GM12878 (cell line): ENCODE measurements at regions not wholly inside any gene's neighbourhood (a gene's known extent, or its start where the extent isn't known, plus 50 kb on each side); places are given as distances from the start of the nearest gene placed in this dataset.

Experiments
- ATAC-seq: fragments of 200-7000 bp; cut with Tn5 transposase; 3 replicates; pipeline ENCODE4 v1.9.1; 2020; ENCODE audit warnings: mild to moderate bottlenecking, moderate library complexity
- BruUV-seq: library from RNA; stranded (reverse); fragments of 400-500 nt; replicated peaks from 2 replicates; lab custom pipeline; 2021; lab: Mats Ljungman, UMichigan
- CTCF ChIA-PET: fragments of 300-600 bp; sonication (Branson Sonifier 250); formaldehyde crosslinking; extraction: SDS; loops from one replicate; lab custom pipeline; 2021; ENCODE audit warnings: inconsistent platforms; lab: Yijun Ruan, JAX
- POLR2A ChIA-PET: fragments of 350-600 bp; formaldehyde crosslinking; extraction: SDS; loops from one replicate; lab custom pipeline; 2021; ENCODE audit warnings: inconsistent platforms; lab: Charles Lee
- RAD21 ChIA-PET: fragments of 300-600 bp; sonication (Branson Sonifier 250); formaldehyde crosslinking; loops from one replicate; lab custom pipeline; 2023; ENCODE audit warnings: antibody characterized with exemption; ENCODE audit not compliant: unreplicated experiment; lab: Charles Lee
- SMC1A ChIA-PET: fragments of 300-600 bp; sonication (Branson Sonifier 250); formaldehyde crosslinking; loops from one replicate; lab custom pipeline; 2023; ENCODE audit not compliant: unreplicated experiment, uncharacterized antibody; lab: Charles Lee
- DNase-seq: peaks from one replicate; pipeline ENCODE4 v3.0.0-alpha.2; 2011; ENCODE audit warnings: low read depth, low spot score
- FAIRE-seq: peaks from 3 replicates; lab custom pipeline; 2011; peaks lifted over from hg19 to GRCh38; lab: Jason Lieb, UNC
- H2AFZ ChIP-seq: 2 replicates; pipeline ENCODE4 v1.6.0; 2011; ENCODE audit warnings: low read depth, low read length, control low read depth; ENCODE audit not compliant: control insufficient read depth
- H3K27ac ChIP-seq: 2 replicates; pipeline ENCODE4 v1.5.1; 2011; ENCODE audit warnings: control low read depth; ENCODE audit not compliant: control insufficient read depth, insufficient read depth
- H3K27me3 ChIP-seq, 2 experiments: replicated peaks in 1 of 2; 2 replicates each; pipeline versions ENCODE4 v1.6.0 to v1.6.1; 2011; ENCODE audit warnings: low read length in 1 of 2; ENCODE audit not compliant: control insufficient read depth in 2 of 2, insufficient read depth in 2 of 2
- H3K36me3 ChIP-seq, 2 experiments: 2 replicates each; pipeline ENCODE4 v1.5.1; 2011; ENCODE audit warnings: low read length in 1 of 2; ENCODE audit not compliant: control insufficient read depth in 2 of 2, insufficient read depth in 2 of 2
- H3K4me1 ChIP-seq: 2 replicates; pipeline ENCODE4 v1.6.1; 2011; ENCODE audit warnings: mild to moderate bottlenecking, low read length, moderate library complexity, mixed read lengths; ENCODE audit not compliant: control insufficient read depth, insufficient read depth
- H3K4me2 ChIP-seq: 2 replicates; pipeline ENCODE4 v1.6.0; 2011; ENCODE audit warnings: control low read depth; ENCODE audit not compliant: control insufficient read depth, insufficient read depth
- H3K4me3 ChIP-seq: fragments of 200-600 bp; sonication (generic); 2 replicates; pipeline ENCODE4 v1.5.1; 2016
- H3K79me2 ChIP-seq: 2 replicates; pipeline ENCODE4 v1.6.0; 2011; ENCODE audit warnings: low read length; ENCODE audit not compliant: control insufficient read depth, insufficient read depth
- H3K9ac ChIP-seq: 2 replicates; pipeline ENCODE4 v1.8.0; 2011; ENCODE audit warnings: low read length, control low read depth, mixed read lengths; ENCODE audit not compliant: control insufficient read depth, insufficient read depth
- H3K9me3 ChIP-seq: replicated peaks from 3 replicates; pipeline ENCODE4 v1.5.1; 2011; ENCODE audit warnings: mild to moderate bottlenecking, low read length; ENCODE audit not compliant: control insufficient read depth, insufficient read depth
- H4K20me1 ChIP-seq: 2 replicates; pipeline ENCODE4 v1.6.0; 2011; ENCODE audit not compliant: control insufficient read depth, insufficient read depth
- CREB1 ChIP-seq: IDR thresholded peaks from 2 replicates; pipeline ENCODE4 v1.6.1; 2012; ENCODE audit warnings: low read depth, mild to moderate bottlenecking, inconsistent platforms
- CREM ChIP-seq: IDR thresholded peaks from 2 replicates; pipeline ENCODE4 v1.6.1; 2014; ENCODE audit warnings: antibody characterized with exemption, low read depth
- EED ChIP-seq: sonication (generic); IDR thresholded peaks from 2 replicates; pipeline ENCODE4 v1.6.1; 2016; ENCODE audit warnings: antibody characterized with exemption, low read depth
- ETV6 ChIP-seq, 2 experiments: fragments of 450-650 bp in 1 of 2; IDR thresholded peaks in 1 of 2; conservative IDR thresholded peaks in 1 of 2; 2 replicates each; pipeline ENCODE4 v1.6.1; 2014; ENCODE audit warnings: antibody characterized with exemption in 1 of 2, borderline replicate concordance in 1 of 2, low read depth in 1 of 2, mild to moderate bottlenecking in 1 of 2, moderate library complexity in 1 of 2
- KDM1A ChIP-seq: fragments of 200-600 bp; sonication (generic); IDR thresholded peaks from 2 replicates; pipeline ENCODE4 v1.6.1; 2016; ENCODE audit warnings: borderline replicate concordance
- POLR2AphosphoS5 ChIP-seq: IDR thresholded peaks from 2 replicates; pipeline ENCODE4 v1.6.1; 2011; ENCODE audit warnings: mild to moderate bottlenecking, low read length, inconsistent platforms
- SREBF2 ChIP-seq: IDR thresholded peaks from 2 replicates; pipeline ENCODE4 v1.6.1; 2012; ENCODE audit warnings: mild to moderate bottlenecking, low read length
- TAF1 ChIP-seq: IDR thresholded peaks from 2 replicates; pipeline ENCODE4 v1.6.1; 2011; ENCODE audit warnings: mild to moderate bottlenecking, low read depth, low read length, borderline replicate concordance
- YBX1 ChIP-seq: fragments of 450-650 bp; IDR thresholded peaks from 2 replicates; pipeline ENCODE4 v1.6.1; 2016; ENCODE audit warnings: antibody characterized with exemption
- ZNF217 ChIP-seq: fragments of 450-650 bp; IDR thresholded peaks from 2 replicates; pipeline ENCODE4 v1.6.1; 2017; ENCODE audit warnings: antibody characterized with exemption, mild to moderate bottlenecking
- WGBS: methylation state at CpG from one replicate; pipeline ENCODE4 v1.1.6; 2016; ENCODE audit warnings: low lambda C conversion rate; ENCODE audit not compliant: insufficient replicate concordance, insufficient coverage; ENCODE audit errors: missing lambda C conversion rate; 5-methylcytosine and 5-hydroxymethylcytosine counted together
- in situ Hi-C: fragments of 300-500 bp; cut with MboI; formaldehyde crosslinking; loops from 9 replicates; pipeline ENCODE4 v1.14.3; 2018; ENCODE audit warnings: mixed read lengths
- intact Hi-C: fragments of 100-400 bp; cut with micrococcal nuclease; formaldehyde crosslinking; loops from one replicate; pipeline ENCODE4 v1.14.2; 2022; ENCODE audit not compliant: unreplicated experiment
- TF ChIP-seq, protein P1 (sequence below): fragments of 450-650 bp; IDR thresholded peaks from 2 replicates; pipeline ENCODE4 v1.6.1; 2017; ENCODE audit warnings: mild to moderate bottlenecking, moderate library complexity

DNA sequence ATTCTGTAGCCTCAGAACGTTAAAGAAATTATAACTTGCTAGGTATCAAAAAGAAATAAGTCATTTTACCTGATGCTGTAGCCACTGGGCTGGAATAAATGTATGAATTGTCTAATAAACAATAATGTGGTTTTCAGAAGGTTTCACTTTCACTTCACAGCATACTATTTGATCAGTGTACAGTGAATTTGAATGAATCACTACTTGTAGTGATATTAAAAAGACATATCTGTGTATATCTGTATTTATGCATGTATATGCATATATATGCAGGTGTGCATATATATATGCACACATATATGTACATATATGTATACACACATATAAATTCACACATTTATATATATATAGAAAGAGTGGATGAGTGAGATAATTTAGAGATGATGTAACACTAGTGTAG lies 440.0 kb upstream of the PCDH10 start:
- H3K79me2 ChIP-seq = no peaks in the 10 kb centered on the region
- WGBS = 4% methylated on average over 1 of the region's 1 CpG
- no peaks in the 10 kb centered on the region for H3K27me3 ChIP-seq
- no peak overlapping the region for H3K27ac ChIP-seq
- no peak for DNase-seq
- TF ChIP-seq ETV6 (conservative IDR thresholded peaks at IDR 0.05 in 1 of 2, IDR thresholded peaks at IDR 0.05 in 1 of 2; ENCODE audit: borderline replicate concordance in 1 of 2, low read depth in 1 of 2) (no peak), CREM (no peak), TAF1 (no peak), KDM1A (no peak), SREBF2 (no peak), EED (no peak), CREB1 (no peak), POLR2AphosphoS5 (no peak), YBX1 (no peak), ZNF217 (no peak)
- TF ChIP-seq, protein P1, sequence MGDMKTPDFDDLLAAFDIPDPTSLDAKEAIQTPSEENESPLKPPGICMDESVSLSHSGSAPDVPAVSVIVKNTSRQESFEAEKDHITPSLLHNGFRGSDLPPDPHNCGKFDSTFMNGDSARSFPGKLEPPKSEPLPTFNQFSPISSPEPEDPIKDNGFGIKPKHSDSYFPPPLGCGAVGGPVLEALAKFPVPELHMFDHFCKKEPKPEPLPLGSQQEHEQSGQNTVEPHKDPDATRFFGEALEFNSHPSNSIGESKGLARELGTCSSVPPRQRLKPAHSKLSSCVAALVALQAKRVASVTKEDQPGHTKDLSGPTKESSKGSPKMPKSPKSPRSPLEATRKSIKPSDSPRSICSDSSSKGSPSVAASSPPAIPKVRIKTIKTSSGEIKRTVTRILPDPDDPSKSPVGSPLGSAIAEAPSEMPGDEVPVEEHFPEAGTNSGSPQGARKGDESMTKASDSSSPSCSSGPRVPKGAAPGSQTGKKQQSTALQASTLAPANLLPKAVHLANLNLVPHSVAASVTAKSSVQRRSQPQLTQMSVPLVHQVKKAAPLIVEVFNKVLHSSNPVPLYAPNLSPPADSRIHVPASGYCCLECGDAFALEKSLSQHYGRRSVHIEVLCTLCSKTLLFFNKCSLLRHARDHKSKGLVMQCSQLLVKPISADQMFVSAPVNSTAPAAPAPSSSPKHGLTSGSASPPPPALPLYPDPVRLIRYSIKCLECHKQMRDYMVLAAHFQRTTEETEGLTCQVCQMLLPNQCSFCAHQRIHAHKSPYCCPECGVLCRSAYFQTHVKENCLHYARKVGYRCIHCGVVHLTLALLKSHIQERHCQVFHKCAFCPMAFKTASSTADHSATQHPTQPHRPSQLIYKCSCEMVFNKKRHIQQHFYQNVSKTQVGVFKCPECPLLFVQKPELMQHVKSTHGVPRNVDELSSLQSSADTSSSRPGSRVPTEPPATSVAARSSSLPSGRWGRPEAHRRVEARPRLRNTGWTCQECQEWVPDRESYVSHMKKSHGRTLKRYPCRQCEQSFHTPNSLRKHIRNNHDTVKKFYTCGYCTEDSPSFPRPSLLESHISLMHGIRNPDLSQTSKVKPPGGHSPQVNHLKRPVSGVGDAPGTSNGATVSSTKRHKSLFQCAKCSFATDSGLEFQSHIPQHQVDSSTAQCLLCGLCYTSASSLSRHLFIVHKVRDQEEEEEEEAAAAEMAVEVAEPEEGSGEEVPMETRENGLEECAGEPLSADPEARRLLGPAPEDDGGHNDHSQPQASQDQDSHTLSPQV = no peak
- TF ChIP-seq, all 136 proteins: peak for 0
- no TSS peak for BruUV-seq
- Histone ChIP-seq H3K4me1 (no peaks in the 10 kb centered on the region), H3K9ac (no peak overlapping the region), H3K36me3 (no peaks in the 10 kb centered on the region), H4K20me1 (no peaks in the 10 kb centered on the region), H3K9me3 (no peaks in the 10 kb centered on the region), H3K4me3 (no peak overlapping the region), H2AFZ (no peak overlapping the region), H3K4me2 (no peak overlapping the region)
- intact Hi-C loops = no loop called here
- ChIA-PET CTCF (no interaction called here), POLR2A (no interaction called here), RAD21 (no interaction called here), SMC1A (no interaction called here)
- in situ Hi-C loops = no loop called here
- no peak for FAIRE-seq
- ATAC-seq = peak; percentile 52; the same call in 2 of the 3 replicates
